NOMO-1 treated with DMSO at 0.1 percent for 48 hours (cell line): ENCODE measurements at regions not wholly inside any gene's neighbourhood (a gene's known extent, or its start where the extent isn't known, plus 50 kb on each side); places are given as distances from the start of the nearest gene placed in this dataset.
"Not testable (repeated sequence)": the region's sequence is repeated elsewhere in the genome, so short reads cannot be mapped to it uniquely, and the experiment has no call there.

ENCODE experiments used
- DNase-seq: peaks from one replicate; lab custom pipeline; 2025; ENCODE audit not compliant: unreplicated experiment; lab: John Stamatoyannopoulos, UW

- DNase-seq: no peak
Measured at GRCh38 chr4:159639671-159640323, 536.9 kb downstream of the RAPGEF2 start.

- DNase-seq: no peak
Measured at GRCh38 chr4:159649237-159649636, 546.4 kb downstream of the RAPGEF2 start.

- no peak for DNase-seq
Measured at GRCh38 chr4:159652871-159653270, 550.0 kb downstream of the RAPGEF2 start.

- no peak for DNase-seq
Measured at GRCh38 chr4:159655547-159655946, 552.7 kb downstream of the RAPGEF2 start.

GRCh38 chr4:159669094-159669493, 566.2 kb downstream of the RAPGEF2 start:
- no peak for DNase-seq

GRCh38 chr4:159673221-159673620, 570.3 kb downstream of the RAPGEF2 start:
- DNase-seq: no peak

GRCh38 chr4:159674241-159674640, 571.4 kb downstream of the RAPGEF2 start:
- no peak for DNase-seq

GRCh38 chr4:159677521-159677920, 574.6 kb downstream of the RAPGEF2 start:
- no peak for DNase-seq

- no peak for DNase-seq
Measured at GRCh38 chr4:159682996-159683395, 580.1 kb downstream of the RAPGEF2 start.

GRCh38 chr4:159684061-159684460, 581.2 kb downstream of the RAPGEF2 start:
- no peak for DNase-seq

- DNase-seq: no peak
Measured at GRCh38 chr4:159685340-159686092, 582.6 kb downstream of the RAPGEF2 start.

GRCh38 chr4:159689526-159689925, 586.6 kb downstream of the RAPGEF2 start:
- no peak for DNase-seq

GRCh38 chr4:159697322-159698283, 594.7 kb downstream of the RAPGEF2 start:
- no peak for DNase-seq

- no peak for DNase-seq
Measured at GRCh38 chr4:159698336-159698735, 595.5 kb downstream of the RAPGEF2 start.

- no peak for DNase-seq
Measured at GRCh38 chr4:159702200-159702599, 599.3 kb downstream of the RAPGEF2 start.

- no peak for DNase-seq
Measured at GRCh38 chr4:159705334-159705733, 602.5 kb downstream of the RAPGEF2 start.

GRCh38 chr4:159706704-159707103, 603.8 kb downstream of the RAPGEF2 start:
- no peak for DNase-seq

- not testable (repeated sequence) for DNase-seq
Measured at GRCh38 chr4:159715180-159715579, 612.3 kb downstream of the RAPGEF2 start.

GRCh38 chr4:159719531-159719930, 616.7 kb downstream of the RAPGEF2 start:
- DNase-seq: no peak

- DNase-seq: no peak
Measured at GRCh38 chr4:159722052-159722451, 619.2 kb downstream of the RAPGEF2 start.

- no peak for DNase-seq
Measured at GRCh38 chr4:159722918-159723317, 620.0 kb downstream of the RAPGEF2 start.
